SU-DHL-6 (cell line): ENCODE measurements at regions not wholly inside any gene's neighbourhood (a gene's known extent, or its start where the extent isn't known, plus 50 kb on each side); places are given as distances from the start of the nearest gene placed in this dataset.

Source experiments
- H2AFZ ChIP-seq: fragments of 200-600 bp; sonication (generic); 2 replicates; pipeline ENCODE4 v1.6.1; 2014; ENCODE audit warnings: low read depth, mild to moderate bottlenecking, moderate library complexity, mixed read lengths, antibody characterized with exemption, low read length; ENCODE audit not compliant: severe bottlenecking
- H3F3A ChIP-seq: fragments of 200-600 bp; shearing (Covaris generic); 2 replicates; pipeline ENCODE4 v1.6.0; 2016; ENCODE audit warnings: antibody characterized with exemption, mild to moderate bottlenecking; ENCODE audit not compliant: insufficient read depth
- H3K27ac ChIP-seq: fragments of 200-600 bp; sonication (generic); 2 replicates; pipeline ENCODE4 v1.5.1; 2016; ENCODE audit warnings: low read depth, mild to moderate bottlenecking, low read length, moderate library complexity, mixed read lengths
- H3K27me3 ChIP-seq: fragments of 200-600 bp; sonication (generic), shearing (Covaris generic); 2 replicates; pipeline ENCODE4 v1.6.0; 2014; ENCODE audit warnings: mild to moderate bottlenecking, low read length
- H3K36me3 ChIP-seq: fragments of 200-600 bp; sonication (generic); 2 replicates; pipeline ENCODE4 v1.6.1; 2014; ENCODE audit warnings: mild to moderate bottlenecking, low read length, mixed read lengths
- H3K4me2 ChIP-seq: fragments of 300-600, 200-600 bp; shearing (Covaris generic), sonication (generic); 2 replicates; pipeline ENCODE4 v1.6.0; 2014; ENCODE audit warnings: low read length, low read depth, mild to moderate bottlenecking; ENCODE audit not compliant: poor library complexity, severe bottlenecking
- H3K4me3 ChIP-seq: fragments of 200-600 bp; sonication (generic); 2 replicates; pipeline ENCODE4 v1.5.1; 2014; ENCODE audit warnings: antibody characterized with exemption, low read length, mild to moderate bottlenecking, mixed read lengths; ENCODE audit not compliant: insufficient read depth, poor library complexity, severe bottlenecking
- H3K79me2 ChIP-seq: fragments of 200-600 bp; sonication (generic); 2 replicates; pipeline ENCODE4 v1.6.1; 2014; ENCODE audit warnings: mild to moderate bottlenecking, low read length, moderate library complexity; ENCODE audit not compliant: insufficient read depth
- H3K9ac ChIP-seq: fragments of 200-600 bp; sonication (generic); 2 replicates; pipeline ENCODE4 v1.7.0; 2014; ENCODE audit warnings: mild to moderate bottlenecking, low read length
- H3K9me2 ChIP-seq: fragments of 200-600 bp; sonication (generic); replicated peaks from 2 replicates; pipeline ENCODE4 v1.6.1; 2014; ENCODE audit warnings: low read length; ENCODE audit not compliant: insufficient read depth
- H3K9me3 ChIP-seq: fragments of 200-600 bp; sonication (generic); 2 replicates; pipeline ENCODE4 v1.6.1; 2014; ENCODE audit warnings: low read length, mixed read lengths; ENCODE audit not compliant: insufficient read depth
- H4K20me1 ChIP-seq: fragments of 200-600 bp; sonication (generic); 2 replicates; pipeline ENCODE4 v1.6.1; 2014; ENCODE audit warnings: low read depth, mild to moderate bottlenecking, antibody characterized with exemption, low read length, moderate library complexity, mixed read lengths
- EZH2phosphoT487 ChIP-seq: fragments of 200-600 bp; sonication (generic), shearing (Covaris generic); conservative IDR thresholded peaks from 2 replicates; pipeline ENCODE4 v1.6.1; 2018; ENCODE audit warnings: mild to moderate bottlenecking, antibody characterized with exemption, low read length, moderate library complexity, mixed read lengths
- TF ChIP-seq, protein P1 (sequence below): fragments of 200-600 bp; sonication (generic); IDR thresholded peaks from one replicate; pipeline ENCODE4 v1.5.1; 2017; ENCODE audit warnings: antibody characterized with exemption, mild to moderate bottlenecking, low read length, moderate library complexity; ENCODE audit not compliant: insufficient read depth, poor library complexity, severe bottlenecking

DNA sequence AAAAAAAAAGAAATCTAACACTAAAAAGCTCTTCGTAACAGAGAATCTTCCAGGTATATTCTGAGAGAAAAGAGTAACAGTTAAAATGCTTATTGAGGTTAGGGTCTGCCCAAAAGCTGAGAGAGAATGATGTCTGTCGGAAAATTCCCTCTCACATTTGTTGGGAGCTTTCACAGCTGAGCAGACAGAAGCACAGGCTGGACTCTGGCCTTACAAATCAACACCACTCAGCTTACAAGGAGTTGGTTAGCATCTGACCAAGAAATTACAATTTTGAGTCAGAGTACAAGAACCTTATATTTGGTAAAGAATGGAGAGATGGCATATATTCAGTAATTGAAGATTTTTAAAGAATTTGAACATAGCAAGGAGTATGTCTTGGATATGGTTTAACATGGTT lies 1561.0 kb upstream of the RAG2 start:
- H3K9ac ChIP-seq: no peak overlapping the region
- no peak overlapping the region for H3K27ac ChIP-seq
- no peaks in the 10 kb centered on the region for H3K9me3 ChIP-seq
- no peaks in the 10 kb centered on the region; the same call in 1 of the 2 replicates for H3K9me2 ChIP-seq
- no peaks in the 10 kb centered on the region for H3K36me3 ChIP-seq
- no peak overlapping the region for H3K4me2 ChIP-seq
- H3K27me3 ChIP-seq: no peaks in the 10 kb centered on the region
- H2AFZ ChIP-seq: no peak overlapping the region
- H3K79me2 ChIP-seq: no peaks in the 10 kb centered on the region
- H3K4me3 ChIP-seq: no peak overlapping the region
- H3F3A ChIP-seq: no peaks in the 10 kb centered on the region
- no peaks in the 10 kb centered on the region for H4K20me1 ChIP-seq
- no peak for TF ChIP-seq EZH2phosphoT487
- TF ChIP-seq, protein P1, sequence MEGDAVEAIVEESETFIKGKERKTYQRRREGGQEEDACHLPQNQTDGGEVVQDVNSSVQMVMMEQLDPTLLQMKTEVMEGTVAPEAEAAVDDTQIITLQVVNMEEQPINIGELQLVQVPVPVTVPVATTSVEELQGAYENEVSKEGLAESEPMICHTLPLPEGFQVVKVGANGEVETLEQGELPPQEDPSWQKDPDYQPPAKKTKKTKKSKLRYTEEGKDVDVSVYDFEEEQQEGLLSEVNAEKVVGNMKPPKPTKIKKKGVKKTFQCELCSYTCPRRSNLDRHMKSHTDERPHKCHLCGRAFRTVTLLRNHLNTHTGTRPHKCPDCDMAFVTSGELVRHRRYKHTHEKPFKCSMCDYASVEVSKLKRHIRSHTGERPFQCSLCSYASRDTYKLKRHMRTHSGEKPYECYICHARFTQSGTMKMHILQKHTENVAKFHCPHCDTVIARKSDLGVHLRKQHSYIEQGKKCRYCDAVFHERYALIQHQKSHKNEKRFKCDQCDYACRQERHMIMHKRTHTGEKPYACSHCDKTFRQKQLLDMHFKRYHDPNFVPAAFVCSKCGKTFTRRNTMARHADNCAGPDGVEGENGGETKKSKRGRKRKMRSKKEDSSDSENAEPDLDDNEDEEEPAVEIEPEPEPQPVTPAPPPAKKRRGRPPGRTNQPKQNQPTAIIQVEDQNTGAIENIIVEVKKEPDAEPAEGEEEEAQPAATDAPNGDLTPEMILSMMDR: no peak

DNA sequence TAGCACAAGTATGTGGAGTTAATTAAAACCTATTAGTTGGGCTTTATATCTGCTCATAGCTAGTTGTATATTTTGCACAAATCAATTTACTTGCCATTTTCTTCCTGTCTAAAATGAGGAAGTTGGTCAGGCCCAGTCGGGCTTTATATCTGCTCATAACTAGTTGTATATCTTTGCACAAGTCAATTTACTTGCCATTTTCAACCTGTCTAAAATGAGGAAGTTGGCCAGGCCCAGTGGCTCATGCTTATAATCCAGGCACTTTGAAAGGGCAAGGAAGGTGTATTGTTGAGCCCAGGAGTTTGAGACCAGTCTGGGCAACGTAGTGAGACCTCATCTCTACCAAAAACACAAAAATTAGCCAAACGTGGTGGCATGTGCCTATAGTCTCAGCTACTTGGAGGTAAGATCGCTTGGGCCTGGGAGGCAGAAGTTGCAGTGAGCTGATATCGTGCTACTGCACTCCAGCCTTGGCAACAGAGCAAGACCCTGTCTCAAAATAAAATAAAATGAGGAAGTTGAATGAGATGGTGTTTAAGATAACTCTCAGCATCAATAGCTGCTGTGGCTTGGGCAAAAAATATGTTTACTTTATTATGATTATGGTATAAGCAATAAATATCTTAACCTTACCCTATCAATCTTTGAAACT lies 1558.6 kb upstream of the RAG2 start:
- H2AFZ ChIP-seq: no peak overlapping the region
- TF ChIP-seq, protein P1: no peak
- no peak for TF ChIP-seq EZH2phosphoT487

DNA sequence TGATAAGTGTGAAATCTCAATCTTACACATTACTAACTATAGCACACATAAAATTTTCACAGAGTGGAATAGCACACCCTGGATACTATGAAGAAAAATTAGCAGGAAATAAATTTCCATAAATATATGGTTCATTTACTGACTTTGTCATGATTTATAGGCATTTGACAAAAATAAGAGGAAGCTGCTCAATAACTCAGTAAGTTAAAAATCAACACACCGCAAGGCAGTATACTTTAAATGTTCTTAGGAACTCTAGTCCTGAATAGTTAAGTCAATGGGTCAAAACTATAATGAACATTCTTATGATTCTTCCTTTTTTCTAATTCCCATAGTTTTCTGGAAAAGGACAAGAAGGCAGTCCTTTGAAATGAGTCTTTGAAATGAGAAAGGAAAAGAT lies 1557.8 kb upstream of the RAG2 start:
- no peak overlapping the region for H3K27ac ChIP-seq
- no peaks in the 10 kb centered on the region for H3F3A ChIP-seq
- H3K9me2 ChIP-seq: no peaks in the 10 kb centered on the region; the same call in 1 of the 2 replicates
- no peak overlapping the region for H3K4me3 ChIP-seq
- no peak overlapping the region for H2AFZ ChIP-seq
- H4K20me1 ChIP-seq: no peaks in the 10 kb centered on the region
- TF ChIP-seq, protein P1: no peak
- no peaks in the 10 kb centered on the region for H3K9me3 ChIP-seq
- no peaks in the 10 kb centered on the region for H3K36me3 ChIP-seq
- H3K79me2 ChIP-seq: no peaks in the 10 kb centered on the region
- H3K27me3 ChIP-seq: no peaks in the 10 kb centered on the region
- no peak overlapping the region for H3K9ac ChIP-seq
- no peak overlapping the region for H3K4me2 ChIP-seq

More for the DNA sequence above, 1558.6 kb upstream of the RAG2 start:
- Histone ChIP-seq H4K20me1 (no peaks in the 10 kb centered on the region), H3K27ac (no peak overlapping the region), H3F3A (no peaks in the 10 kb centered on the region), H3K36me3 (no peaks in the 10 kb centered on the region), H3K9ac (no peak overlapping the region), H3K9me2 (no peaks in the 10 kb centered on the region; the same call in 1 of the 2 replicates), H3K27me3 (no peaks in the 10 kb centered on the region), H3K9me3 (no peaks in the 10 kb centered on the region), H3K4me3 (no peak overlapping the region), H3K79me2 (no peaks in the 10 kb centered on the region), H3K4me2 (no peak overlapping the region)
